NB4 (cell line): ENCODE measurements at regions not wholly inside any gene's neighbourhood (a gene's known extent, or its start where the extent isn't known, plus 50 kb on each side); places are given as distances from the start of the nearest gene placed in this dataset.

Source experiments
- DNase-seq: peaks from one replicate; pipeline ENCODE4 v3.0.0; 2010; ENCODE audit warnings: low read depth
- H3K4me3 ChIP-seq: one replicate; pipeline ENCODE4 v1.5.1; 2011; ENCODE audit warnings: mild to moderate bottlenecking, low read depth, low read length, moderate library complexity
- CTCF ChIP-seq: IDR thresholded peaks from one replicate; pipeline ENCODE4 v1.5.1; 2012; ENCODE audit warnings: low read depth, low read length
- MAX ChIP-seq: IDR thresholded peaks from 2 replicates; pipeline ENCODE4 v1.6.1; 2011; ENCODE audit warnings: low read depth, low read length
- MYC ChIP-seq: IDR thresholded peaks from 2 replicates; pipeline ENCODE4 v1.6.1; 2011; ENCODE audit warnings: low read depth, low read length
- POLR2A ChIP-seq: IDR thresholded peaks from 2 replicates; pipeline ENCODE4 v1.6.1; 2011; ENCODE audit warnings: mild to moderate bottlenecking; ENCODE audit not compliant: insufficient read length; ENCODE audit errors: extremely low read depth

- DNase-seq, result no peak
- TF ChIP-seq CTCF (no peak), MAX (no peak), POLR2A (no peak), MYC (no peak)
- H3K4me3 ChIP-seq, result no peak overlapping the region
Observed at GRCh38 chr2:9707611-9708160, 76.9 kb upstream of the YWHAQ start.

- DNase-seq, result peak; percentile 28
- TF ChIP-seq MAX (no peak), MYC (no peak), POLR2A (no peak), CTCF (no peak)
- H3K4me3 ChIP-seq, result no peak overlapping the region
Observed at GRCh38 chr2:9708683-9709538, 78.1 kb upstream of the YWHAQ start.

- TF ChIP-seq CTCF, result no peak
- TF ChIP-seq MYC, result no peak
- no peak for TF ChIP-seq POLR2A
- no peak for TF ChIP-seq MAX
- no peak for DNase-seq
- no peak overlapping the region for H3K4me3 ChIP-seq
Observed at GRCh38 chr2:9709539-9710285, 78.9 kb upstream of the YWHAQ start.

GRCh38 chr2:9710311-9710710 is 79.5 kb upstream of the YWHAQ start:
- TF ChIP-seq CTCF (no peak), MYC (no peak), POLR2A (no peak), MAX (no peak)
- DNase-seq, result no peak
- H3K4me3 ChIP-seq, result no peak overlapping the region

- TF ChIP-seq POLR2A, result no peak
- no peak for TF ChIP-seq MYC
- no peak for TF ChIP-seq MAX
- no peak for TF ChIP-seq CTCF
- DNase-seq, result no peak
- no peak overlapping the region for H3K4me3 ChIP-seq
Observed at GRCh38 chr2:9712263-9712662, 81.5 kb upstream of the YWHAQ start.
